GM23338 (cell line): ENCODE measurements at regions not wholly inside any gene's neighbourhood (a gene's known extent, or its start where the extent isn't known, plus 50 kb on each side); places are given as distances from the start of the nearest gene placed in this dataset.

Source experiments
- ATAC-seq: fragments of 200-7000 bp; cut with Tn5 transposase; 3 replicates; pipeline ENCODE4 v1.9.1; 2020
- DNase-seq: peaks from one replicate; pipeline ENCODE4 v3.0.0-alpha.2; 2015; ENCODE audit warnings: low spot score
- H2AFZ ChIP-seq: fragments of 200-600 bp; sonication (generic); 2 replicates; pipeline ENCODE4 v1.8.0; 2016; ENCODE audit warnings: antibody characterized with exemption, mild to moderate bottlenecking, moderate library complexity
- H3F3A ChIP-seq: fragments of 200-600 bp; sonication (generic); replicated peaks from 2 replicates; pipeline ENCODE4 v1.8.0; 2017; ENCODE audit warnings: antibody characterized with exemption, mixed run types, low read depth
- H3K27ac ChIP-seq: fragments of 200-600 bp; sonication (generic); 2 replicates; pipeline ENCODE4 v1.6.1; 2016; ENCODE audit warnings: low read depth
- H3K27me3 ChIP-seq: fragments of 200-600 bp; sonication (generic); 2 replicates; pipeline ENCODE4 v1.8.0; 2016; ENCODE audit warnings: mild to moderate bottlenecking, mixed run types, moderate library complexity; ENCODE audit not compliant: insufficient read depth
- H3K36me3 ChIP-seq: fragments of 200-600 bp; sonication (generic); 2 replicates; pipeline ENCODE4 v1.8.0; 2016; ENCODE audit warnings: mild to moderate bottlenecking; ENCODE audit not compliant: insufficient read depth
- H3K4me1 ChIP-seq: fragments of 200-600 bp; sonication (generic); 2 replicates; pipeline ENCODE4 v1.8.0; 2016; ENCODE audit warnings: mild to moderate bottlenecking, moderate library complexity; ENCODE audit not compliant: insufficient read depth
- H3K4me2 ChIP-seq: fragments of 200-600 bp; sonication (generic); 2 replicates; pipeline ENCODE4 v1.7.1; 2017; ENCODE audit warnings: mixed run types
- H3K4me3 ChIP-seq: fragments of 200-600 bp; sonication (generic); 2 replicates; pipeline ENCODE4 v1.6.1; 2016; ENCODE audit warnings: mixed run types
- H3K79me2 ChIP-seq: fragments of 200-600 bp; sonication (generic); replicated peaks from 2 replicates; pipeline ENCODE4 v1.8.0; 2017; ENCODE audit warnings: mild to moderate bottlenecking; ENCODE audit not compliant: insufficient read depth
- H3K9me2 ChIP-seq: fragments of 200-600 bp; sonication (generic); 2 replicates; pipeline ENCODE4 v1.8.0; 2017; ENCODE audit not compliant: insufficient read depth
- H4K20me1 ChIP-seq: fragments of 200-600 bp; sonication (generic); replicated peaks from 2 replicates; pipeline ENCODE4 v1.8.0; 2017; ENCODE audit warnings: mild to moderate bottlenecking; ENCODE audit not compliant: insufficient read depth
- H3K27ac Mint-ChIP-seq: 2 replicates; pipeline ENCODE4 v1.8.0; 2020; ENCODE audit warnings: inconsistent platforms, mild to moderate bottlenecking, moderate library complexity, mixed read lengths
- H3K27me3 Mint-ChIP-seq: 3 replicates; pipeline ENCODE4 v1.8.0; 2022; ENCODE audit warnings: low read depth, mild to moderate bottlenecking, moderate library complexity, mixed read lengths, inconsistent platforms; ENCODE audit not compliant: insufficient read depth, poor library complexity
- H3K36me3 Mint-ChIP-seq: 3 replicates; pipeline ENCODE4 v1.8.0; 2021; ENCODE audit warnings: low read depth, mild to moderate bottlenecking, inconsistent platforms, moderate library complexity, mixed read lengths
- H3K4me1 Mint-ChIP-seq: 3 replicates; pipeline ENCODE4 v1.8.0; 2020; ENCODE audit warnings: mild to moderate bottlenecking, inconsistent platforms, mixed read lengths
- H3K4me3 Mint-ChIP-seq: 3 replicates; pipeline ENCODE4 v1.8.0; 2021; ENCODE audit warnings: moderate library complexity, mild to moderate bottlenecking, inconsistent platforms, mixed read lengths
- H3K9me3 Mint-ChIP-seq: 3 replicates; pipeline ENCODE4 v1.8.0; 2020; ENCODE audit warnings: moderate library complexity, mild to moderate bottlenecking, inconsistent platforms, mixed read lengths
- CREB1 ChIP-seq: fragments of 250-450 bp; sonication (Bioruptor Pico); IDR thresholded peaks from 2 replicates; pipeline ENCODE4 v1.5.0; 2020; ENCODE audit warnings: low read depth, mild to moderate bottlenecking, moderate library complexity
- CTCF ChIP-seq, 2 experiments: fragments of 200-600 bp in 1 of 2; sonication (generic) in 1 of 2; conservative IDR thresholded peaks; 2 replicates each; pipeline versions ENCODE4 v1.5.1 to v1.6.1; 2016 to 2017; ENCODE audit warnings: antibody characterized with exemption in 2 of 2, low read depth in 2 of 2, mild to moderate bottlenecking in 2 of 2, moderate library complexity in 1 of 2
- EZH2 ChIP-seq: fragments of 200-600 bp; sonication (generic); IDR thresholded peaks from one replicate; pipeline ENCODE4 v1.8.0; 2017; ENCODE audit warnings: antibody characterized with exemption, mild to moderate bottlenecking, low read depth; ENCODE audit not compliant: unreplicated experiment
- JUNB ChIP-seq: IDR thresholded peaks from one replicate; pipeline ENCODE4 v1.6.1; 2016; ENCODE audit warnings: antibody characterized with exemption; ENCODE audit not compliant: unreplicated experiment
- POLR2AphosphoS5 ChIP-seq: IDR thresholded peaks from 2 replicates; pipeline ENCODE4 v1.6.1; 2016; ENCODE audit warnings: antibody characterized with exemption, low read depth
- REST ChIP-seq: IDR thresholded peaks from one replicate; pipeline ENCODE4 v1.6.1; 2018; ENCODE audit warnings: antibody characterized with exemption; ENCODE audit not compliant: unreplicated experiment
- STAT1 ChIP-seq: IDR thresholded peaks from one replicate; pipeline ENCODE4 v1.6.1; 2016; ENCODE audit warnings: antibody characterized with exemption; ENCODE audit not compliant: unreplicated experiment
- ZNF331 ChIP-seq: fragments of 250-450 bp; sonication (Bioruptor Pico); IDR thresholded peaks from 2 replicates; pipeline ENCODE4 v1.5.0; 2020; ENCODE audit warnings: low read depth, mild to moderate bottlenecking, moderate library complexity
- ZNF462 ChIP-seq: fragments of 250-450 bp; sonication (Bioruptor Pico); IDR thresholded peaks from 2 replicates; pipeline ENCODE4 v1.5.0; 2020; ENCODE audit warnings: mild to moderate bottlenecking, moderate library complexity

GRCh38 chr16:76837872-76838271 is 353.1 kb upstream of the MON1B start:
- Mint-ChIP-seq H3K27ac (no peak overlapping the region), H3K4me1 (no peaks in the 10 kb centered on the region), H3K27me3 (peaks cover 1% of the 10 kb centered on the region), H3K36me3 (peaks cover 4% of the 10 kb centered on the region; the same call in 1 of the 3 replicates), H3K4me3 (no peak overlapping the region), H3K9me3 (peaks cover 69% of the 10 kb centered on the region)
- Histone ChIP-seq H3K4me1 (no peaks in the 10 kb centered on the region; the same call in 1 of the 2 replicates), H3K9me2 (peaks cover 5% of the 10 kb centered on the region; the same call in 1 of the 2 replicates), H2AFZ (no peak overlapping the region), H3K4me3 (no peak overlapping the region), H3K27me3 (no peaks in the 10 kb centered on the region), H3F3A (no peaks in the 10 kb centered on the region), H3K4me2 (no peak overlapping the region), H3K36me3 (no peaks in the 10 kb centered on the region), H3K27ac (no peak overlapping the region), H3K79me2 (no peaks in the 10 kb centered on the region), H4K20me1 (no peaks in the 10 kb centered on the region)
- TF ChIP-seq REST (no peak), JUNB (no peak), CTCF (conservative IDR thresholded peaks at IDR 0.05; ENCODE audit: low read depth in 2 of 2) (no peak), ZNF462 (no peak), POLR2AphosphoS5 (no peak), CREB1 (CRISPR knock-in tag) (no peak), STAT1 (no peak), EZH2 (no peak), ZNF331 (CRISPR knock-in tag) (no peak)
- no peak for ATAC-seq
- peak; percentile 7 for DNase-seq
